SK-N-SH treated with all-trans-retinoic acid at 6 μM for 48 hours (cell line): ENCODE measurements at regions not wholly inside any gene's neighbourhood (a gene's known extent, or its start where the extent isn't known, plus 50 kb on each side); places are given as distances from the start of the nearest gene placed in this dataset.

Source experiments
- ATAC-seq: fragments of 200-7000 bp; cut with Tn5 transposase; 3 replicates; pipeline ENCODE4 v1.9.1; 2020; ENCODE audit warnings: mild to moderate bottlenecking, moderate library complexity
- ARNTL ChIP-seq: fragments of 450-650 bp; formaldehyde crosslinking; IDR thresholded peaks from 2 replicates; pipeline ENCODE4 v1.5.0; 2020; ENCODE audit warnings: low read depth, mild to moderate bottlenecking, moderate library complexity, borderline replicate concordance
- BACH2 ChIP-seq: fragments of 250-450 bp; sonication (Bioruptor Pico); IDR thresholded peaks from 2 replicates; pipeline ENCODE4 v1.9.0; 2021; ENCODE audit warnings: mild to moderate bottlenecking, borderline replicate concordance
- CREB5 ChIP-seq: fragments of 250-450 bp; sonication (Bioruptor Pico); IDR thresholded peaks from 2 replicates; pipeline ENCODE4 v1.5.1; 2020; ENCODE audit warnings: low read depth, mild to moderate bottlenecking, moderate library complexity
- CSDC2 ChIP-seq: fragments of 250-450 bp; sonication (Bioruptor Pico); IDR thresholded peaks from 2 replicates; pipeline ENCODE4 v1.5.0; 2020; ENCODE audit warnings: mild to moderate bottlenecking, moderate library complexity
- CSRNP3 ChIP-seq: fragments of 250-450 bp; sonication (Bioruptor Pico); IDR thresholded peaks from 2 replicates; pipeline ENCODE4 v1.5.1; 2021; ENCODE audit warnings: mild to moderate bottlenecking, moderate library complexity
- ESRRG ChIP-seq: fragments of 250-450 bp; sonication (Bioruptor Pico); IDR thresholded peaks from 2 replicates; pipeline ENCODE4 v1.6.1; 2021; ENCODE audit warnings: mild to moderate bottlenecking
- GLIS3 ChIP-seq: fragments of 250-450 bp; sonication (Bioruptor Pico); IDR thresholded peaks from 2 replicates; pipeline ENCODE4 v1.5.0; 2020; ENCODE audit warnings: mild to moderate bottlenecking, moderate library complexity
- ISL1 ChIP-seq: fragments of 250-450 bp; sonication (Bioruptor Pico); IDR thresholded peaks from 2 replicates; pipeline ENCODE4 v2.1.2; 2022; ENCODE audit warnings: mild to moderate bottlenecking, moderate library complexity
- OSR1 ChIP-seq: fragments of 250-450 bp; sonication (Bioruptor Pico); IDR thresholded peaks from 2 replicates; pipeline ENCODE4 v1.8.0; 2022; ENCODE audit warnings: moderate library complexity, mild to moderate bottlenecking, inconsistent platforms
- PATZ1 ChIP-seq: fragments of 250-450 bp; sonication (Bioruptor Pico); IDR thresholded peaks from 2 replicates; pipeline ENCODE4 v1.8.0; 2020; ENCODE audit warnings: mild to moderate bottlenecking, moderate library complexity, borderline replicate concordance
- POU6F1 ChIP-seq: fragments of 250-450 bp; sonication (Bioruptor Pico); IDR thresholded peaks from 2 replicates; pipeline ENCODE4 v1.8.0; 2021; ENCODE audit warnings: low read depth, mild to moderate bottlenecking, moderate library complexity, borderline replicate concordance
- PPARA ChIP-seq: fragments of 250-450 bp; sonication (Bioruptor Pico); IDR thresholded peaks from 2 replicates; pipeline ENCODE4 v1.5.0; 2020; ENCODE audit warnings: mild to moderate bottlenecking, borderline replicate concordance
- SNAI2 ChIP-seq: fragments of 250-450 bp; sonication (Bioruptor Pico); IDR thresholded peaks from 2 replicates; pipeline ENCODE4 v1.5.0; 2020; ENCODE audit warnings: mild to moderate bottlenecking, moderate library complexity
- TCF4 ChIP-seq: fragments of 250-450 bp; sonication (Bioruptor Pico); IDR thresholded peaks from 2 replicates; pipeline ENCODE4 v1.8.0; 2021; ENCODE audit warnings: mild to moderate bottlenecking, moderate library complexity, borderline replicate concordance
- TOX ChIP-seq: fragments of 250-450 bp; sonication (Bioruptor Pico); IDR thresholded peaks from 2 replicates; pipeline ENCODE4 v1.8.0; 2021; ENCODE audit warnings: mild to moderate bottlenecking, moderate library complexity, borderline replicate concordance
- TSHZ2 ChIP-seq: fragments of 250-450 bp; sonication (Bioruptor Pico); IDR thresholded peaks from 2 replicates; pipeline ENCODE4 v1.5.0; 2020; ENCODE audit warnings: mild to moderate bottlenecking, moderate library complexity
- ZC3H10 ChIP-seq: fragments of 250-450 bp; sonication (Bioruptor Pico); IDR thresholded peaks from 2 replicates; pipeline ENCODE4 v1.5.1; 2021; ENCODE audit warnings: mild to moderate bottlenecking, moderate library complexity
- ZFP3 ChIP-seq: fragments of 250-450 bp; sonication (Bioruptor Pico); IDR thresholded peaks from 2 replicates; pipeline ENCODE4 v1.5.0; 2020; ENCODE audit warnings: mild to moderate bottlenecking, moderate library complexity
- ZFP30 ChIP-seq: fragments of 450-650 bp; formaldehyde crosslinking; IDR thresholded peaks from 2 replicates; pipeline ENCODE4 v1.5.0; 2022; ENCODE audit warnings: mild to moderate bottlenecking, moderate library complexity
- ZNF565 ChIP-seq: fragments of 450-650 bp; formaldehyde crosslinking; conservative IDR thresholded peaks from 2 replicates; pipeline ENCODE4 v1.5.0; 2020; ENCODE audit warnings: low read depth, mild to moderate bottlenecking, moderate library complexity
- ZNF70 ChIP-seq: fragments of 450-650 bp; formaldehyde crosslinking; IDR thresholded peaks from 2 replicates; pipeline ENCODE4 v1.5.0; 2020; ENCODE audit warnings: mild to moderate bottlenecking, moderate library complexity
- ZNF8 ChIP-seq: fragments of 450-650 bp; formaldehyde crosslinking; IDR thresholded peaks from 2 replicates; pipeline ENCODE4 v1.5.0; 2020; ENCODE audit warnings: mild to moderate bottlenecking, moderate library complexity

- no peak for ATAC-seq
- TF ChIP-seq ZFP30 (CRISPR knock-in tag) (no peak), TOX (CRISPR knock-in tag) (no peak), ZNF565 (CRISPR knock-in tag) (no peak), ESRRG (no peak), SNAI2 (no peak), ARNTL (no peak), OSR1 (CRISPR knock-in tag) (no peak), ISL1 (CRISPR knock-in tag) (no peak), GLIS3 (CRISPR knock-in tag) (no peak), BACH2 (CRISPR knock-in tag) (no peak), ZNF8 (CRISPR knock-in tag) (no peak), POU6F1 (no peak), ZNF70 (CRISPR knock-in tag) (no peak), ZC3H10 (no peak), CSRNP3 (CRISPR knock-in tag) (no peak), PATZ1 (CRISPR knock-in tag) (no peak), CREB5 (no peak), TCF4 (no peak), PPARA (no peak)
- TF ChIP-seq, all 23 proteins: peak for 0
These were observed 145.7 kb upstream of the PRMT6 start for GRCh38 chr1:106910798-106911197.

GRCh38 chr1:106912131-106912530 is 144.3 kb upstream of the PRMT6 start:
- no peak for TF ChIP-seq CSRNP3 (CRISPR knock-in tag)
- TF ChIP-seq ISL1 (CRISPR knock-in tag): no peak
- no peak for TF ChIP-seq TSHZ2 (CRISPR knock-in tag)
- no peak for TF ChIP-seq ARNTL
- no peak for TF ChIP-seq ESRRG
- no peak for TF ChIP-seq CSDC2 (CRISPR knock-in tag)
- no peak for TF ChIP-seq TCF4
- TF ChIP-seq PATZ1 (CRISPR knock-in tag): no peak
- no peak for TF ChIP-seq ZNF565 (CRISPR knock-in tag)
- TF ChIP-seq ZNF8 (CRISPR knock-in tag): no peak
- TF ChIP-seq OSR1 (CRISPR knock-in tag): no peak
- TF ChIP-seq ZFP3 (CRISPR knock-in tag): no peak
- no peak for TF ChIP-seq BACH2 (CRISPR knock-in tag)
- no peak for TF ChIP-seq SNAI2
- ATAC-seq: no peak
